Testis (tissue), 2 donors: ENCODE measurements at regions not wholly inside any gene's neighbourhood (a gene's known extent, or its start where the extent isn't known, plus 50 kb on each side); places are given as distances from the start of the nearest gene placed in this dataset.

ENCODE experiments used
- DNase-seq: peaks from one replicate; pipeline ENCODE4 v3.0.0-alpha.2; 2019
- H3K27ac ChIP-seq, 2 donors: fragments of 200-600 bp; sonication (generic); one replicate each; pipeline ENCODE4 v1.5.1; 2019
- H3K27me3 ChIP-seq: fragments of 200-600 bp; sonication (generic); one replicate; pipeline ENCODE4 v1.5.1; 2019
- H3K36me3 ChIP-seq: fragments of 200-600 bp; sonication (generic); one replicate; pipeline ENCODE4 v1.5.1; 2017; ENCODE audit warnings: low read depth; ENCODE audit errors: missing control alignments
- H3K4me1 ChIP-seq: fragments of 200-600 bp; sonication (generic); one replicate; pipeline ENCODE4 v1.5.1; 2019
- H3K4me3 ChIP-seq, 2 donors: fragments of 200-600 bp; sonication (generic); one replicate each; pipeline ENCODE4 v1.5.1; 2017 to 2019
- H3K9me3 ChIP-seq: fragments of 200-600 bp; sonication (generic); one replicate; pipeline ENCODE4 v1.5.1; 2017
- CTCF ChIP-seq, 3 experiments: fragments of 450-650 bp in 2 of 3; fragments of 200-600 bp in 1 of 3; sonication (generic) in 1 of 3; IDR thresholded peaks; one replicate each; pipeline ENCODE4 v1.5.1; 2016 to 2019; ENCODE audit warnings: antibody characterized with exemption in 3 of 3, mild to moderate bottlenecking in 2 of 3, moderate library complexity in 1 of 3
- POLR2A ChIP-seq: fragments of 450-650 bp; IDR thresholded peaks from one replicate; pipeline ENCODE4 v1.6.1; 2017; ENCODE audit warnings: antibody characterized with exemption, mild to moderate bottlenecking, moderate library complexity
- WGBS, 2 donors: methylation state at CpG; one replicate each; pipeline ENCODE4 v1.1.5; 2018; 5-methylcytosine and 5-hydroxymethylcytosine counted together
- intact Hi-C: fragments of 100-400 bp; cut with DNase I; formaldehyde crosslinking; loops from one replicate; pipeline ENCODE4 v1.15.1; 2023; ENCODE audit warnings: low total_unique reads

- H3K4me3 ChIP-seq: no peak overlapping the region
- no peak overlapping the region for H3K27ac ChIP-seq
- no peaks in the 10 kb centered on the region for H3K27me3 ChIP-seq
- intact Hi-C loops: no loop called here
- H3K9me3 ChIP-seq: no peaks in the 10 kb centered on the region
- 84 to 87% methylated on average over 8 of the region's 8 CpGs for WGBS, 2 donors
- H3K4me1 ChIP-seq: no peaks in the 10 kb centered on the region
- H3K36me3 ChIP-seq: no peaks in the 10 kb centered on the region
- TF ChIP-seq POLR2A (no peak), CTCF (IDR thresholded peaks at IDR 0.05) (no peak)
- no peak for DNase-seq
These were observed 367.7 kb upstream of the NETO1 start for GRCh38 chr18:73235491-73235890.

GRCh38 chr18:73232933-73233332 is 365.1 kb upstream of the NETO1 start:
- 80 to 82% methylated on average over 8 of the region's 8 CpGs for WGBS, 2 donors
- DNase-seq: no peak

GRCh38 chr18:73220663-73221062 is 352.9 kb upstream of the NETO1 start:
- Histone ChIP-seq H3K36me3 (no peaks in the 10 kb centered on the region), H3K4me3 (no peak overlapping the region), H3K27ac (no peak overlapping the region), H3K4me1 (no peaks in the 10 kb centered on the region), H3K27me3 (no peaks in the 10 kb centered on the region), H3K9me3 (no peaks in the 10 kb centered on the region)
- WGBS, 2 donors: 90 to 91% methylated on average over 5 of the region's 5 CpGs
- DNase-seq: no peak
- no peak for TF ChIP-seq POLR2A
- no peak for TF ChIP-seq CTCF (IDR thresholded peaks at IDR 0.05)
- intact Hi-C loops: no loop called here

More at GRCh38 chr18:73232933-73233332, 365.1 kb upstream of the NETO1 start:
- Histone ChIP-seq H3K4me3 (no peak overlapping the region), H3K4me1 (no peaks in the 10 kb centered on the region), H3K27ac (no peak overlapping the region), H3K9me3 (no peaks in the 10 kb centered on the region), H3K36me3 (no peaks in the 10 kb centered on the region), H3K27me3 (no peaks in the 10 kb centered on the region)
- TF ChIP-seq POLR2A (no peak), CTCF (IDR thresholded peaks at IDR 0.05) (no peak)
- intact Hi-C loops: no loop called here

- H3K36me3 ChIP-seq: no peaks in the 10 kb centered on the region
- H3K27me3 ChIP-seq: no peaks in the 10 kb centered on the region
- TF ChIP-seq CTCF (IDR thresholded peaks at IDR 0.05) (no peak), POLR2A (no peak)
- H3K27ac ChIP-seq: no peak overlapping the region
- intact Hi-C loops: no loop called here
- no peak overlapping the region for H3K4me3 ChIP-seq
- 82 to 94% methylated on average over 2 of the region's 2 CpGs for WGBS, 2 donors
- no peaks in the 10 kb centered on the region for H3K9me3 ChIP-seq
- H3K4me1 ChIP-seq: no peaks in the 10 kb centered on the region
- no peak for DNase-seq
These were observed 350.5 kb upstream of the NETO1 start for GRCh38 chr18:73218293-73218692.

- Histone ChIP-seq H3K9me3 (no peaks in the 10 kb centered on the region), H3K4me3 (no peak overlapping the region), H3K36me3 (no peaks in the 10 kb centered on the region), H3K4me1 (no peaks in the 10 kb centered on the region), H3K27ac (no peak overlapping the region), H3K27me3 (no peaks in the 10 kb centered on the region)
- intact Hi-C loops: no loop called here
- DNase-seq: no peak
- TF ChIP-seq CTCF (IDR thresholded peaks at IDR 0.05) (no peak), POLR2A (no peak)
- 85 to 87% methylated on average over 7 of the region's 7 CpGs for WGBS, 2 donors
These were observed 347.2 kb upstream of the NETO1 start for GRCh38 chr18:73214970-73215369.
